NCI-H748 (cell line): ENCODE measurements at regions not wholly inside any gene's neighbourhood (a gene's known extent, or its start where the extent isn't known, plus 50 kb on each side); places are given as distances from the start of the nearest gene placed in this dataset.
"Not testable (repeated sequence)": the region's sequence is repeated elsewhere in the genome, so short reads cannot be mapped to it uniquely, and the experiment has no call there.

Source experiments
- DNase-seq: peaks from one replicate; lab custom pipeline; 2025; ENCODE audit not compliant: unreplicated experiment; lab: John Stamatoyannopoulos, UW

- DNase-seq: no peak
Measured at GRCh38 chr14:27881646-27882045, 884.9 kb upstream of the FOXG1 start.

GRCh38 chr14:27886256-27886655 is 880.3 kb upstream of the FOXG1 start:
- DNase-seq: peak; percentile 8

- DNase-seq: no peak
Measured at GRCh38 chr14:27890259-27890658, 876.3 kb upstream of the FOXG1 start.

GRCh38 chr14:27908484-27908883 is 858.1 kb upstream of the FOXG1 start:
- not testable (repeated sequence) for DNase-seq

- DNase-seq: no peak
Measured at GRCh38 chr14:27916326-27916725, 850.3 kb upstream of the FOXG1 start.

- DNase-seq: no peak
Measured at GRCh38 chr14:27917896-27918295, 848.7 kb upstream of the FOXG1 start.

- no peak for DNase-seq
Measured at GRCh38 chr14:27927519-27927918, 839.1 kb upstream of the FOXG1 start.

- peak; percentile 62 for DNase-seq
Measured at GRCh38 chr14:27929797-27930347, 836.7 kb upstream of the FOXG1 start.

- DNase-seq: no peak
Measured at GRCh38 chr14:27938392-27938791, 828.2 kb upstream of the FOXG1 start.

- DNase-seq: no peak
Measured at GRCh38 chr14:27945512-27945911, 821.1 kb upstream of the FOXG1 start.

GRCh38 chr14:27958757-27959156 is 807.8 kb upstream of the FOXG1 start:
- DNase-seq: no peak

- peak; percentile 99 for DNase-seq
Measured at GRCh38 chr14:27995691-27996090, 770.9 kb upstream of the FOXG1 start.

GRCh38 chr14:28001002-28001401 is 765.6 kb upstream of the FOXG1 start:
- no peak for DNase-seq

GRCh38 chr14:28012629-28013415 is 753.8 kb upstream of the FOXG1 start:
- DNase-seq: peak; percentile 59

GRCh38 chr14:28020112-28020511 is 746.5 kb upstream of the FOXG1 start:
- no peak for DNase-seq

GRCh38 chr14:28023853-28024252 is 742.7 kb upstream of the FOXG1 start:
- no peak for DNase-seq

- no peak for DNase-seq
Measured at GRCh38 chr14:28052251-28052650, 714.3 kb upstream of the FOXG1 start.

- DNase-seq: no peak
Measured at GRCh38 chr14:28055008-28055407, 711.6 kb upstream of the FOXG1 start.

- no peak for DNase-seq
Measured at GRCh38 chr14:28057359-28058296, 709.0 kb upstream of the FOXG1 start.

GRCh38 chr14:28059254-28059653 is 707.3 kb upstream of the FOXG1 start:
- peak; percentile 57 for DNase-seq

GRCh38 chr14:28061006-28061405 is 705.6 kb upstream of the FOXG1 start:
- DNase-seq: no peak

GRCh38 chr14:28077021-28077420 is 689.6 kb upstream of the FOXG1 start:
- no peak for DNase-seq
